Central memory CD8-positive, alpha-beta T cell (primary cell): ENCODE measurements at regions not wholly inside any gene's neighbourhood (a gene's known extent, or its start where the extent isn't known, plus 50 kb on each side); places are given as distances from the start of the nearest gene placed in this dataset.

Experiments
- ATAC-seq: fragments of 150-1000 bp; cut with Tn5 transposase; replicated peaks from 2 replicates; pipeline ENCODE4 v1.10.0; 2022; ENCODE audit warnings: mild to moderate bottlenecking, moderate FRiP score, moderate number of reproducible peaks; ENCODE audit not compliant: poor library complexity, severe bottlenecking; ENCODE audit errors: extremely low read depth
- DNase-seq, 2 donors: peaks; one replicate each; pipeline ENCODE4 v3.0.0; 2021; ENCODE audit warnings: low spot score in 2 of 2
- H3K27ac Mint-ChIP-seq: one replicate; pipeline ENCODE4 v1.8.0; 2022; ENCODE audit warnings: low read depth, mild to moderate bottlenecking, moderate library complexity, mixed read lengths
- H3K27me3 Mint-ChIP-seq: one replicate; pipeline ENCODE4 v1.8.0; 2022; ENCODE audit warnings: mixed read lengths
- H3K36me3 Mint-ChIP-seq: one replicate; pipeline ENCODE4 v1.8.0; 2022; ENCODE audit warnings: mild to moderate bottlenecking, moderate library complexity, mixed read lengths; ENCODE audit not compliant: insufficient read depth
- H3K4me1 Mint-ChIP-seq: one replicate; pipeline ENCODE4 v1.8.0; 2022; ENCODE audit warnings: mixed read lengths
- H3K4me3 Mint-ChIP-seq: one replicate; pipeline ENCODE4 v1.8.0; 2022; ENCODE audit warnings: mild to moderate bottlenecking, moderate library complexity, mixed read lengths
- H3K9me3 Mint-ChIP-seq: one replicate; pipeline ENCODE4 v1.8.0; 2022; ENCODE audit warnings: mixed read lengths

DNA sequence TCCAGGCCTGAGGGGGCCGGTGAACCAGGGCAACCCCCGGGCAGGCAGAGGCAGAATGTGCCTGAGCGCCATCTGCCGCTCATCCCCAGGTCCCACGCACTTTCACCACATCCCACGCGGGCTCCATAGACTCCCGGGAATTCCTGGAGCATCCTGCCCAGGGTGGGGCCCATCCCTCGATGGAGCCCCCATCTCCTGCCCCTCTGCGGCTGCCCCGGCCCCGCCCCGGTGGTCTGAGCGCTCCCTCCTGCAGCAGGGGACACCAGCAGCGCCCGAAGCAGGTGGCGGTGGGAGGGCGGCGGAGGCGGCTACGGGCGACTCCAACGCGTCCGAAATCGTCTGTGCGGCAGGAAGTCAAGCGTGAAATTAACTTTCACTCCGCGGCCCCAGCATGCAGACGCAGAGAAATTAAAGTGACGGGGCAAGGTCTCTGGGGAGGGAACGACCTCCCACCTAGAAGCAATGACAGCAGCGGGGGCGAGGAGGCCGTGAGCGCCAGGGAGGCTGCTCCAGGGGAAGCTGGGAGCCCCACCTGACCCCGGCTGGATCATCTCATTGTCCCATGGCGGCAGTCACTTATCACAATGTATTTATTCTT is 122.2 kb downstream of the NCOR2 start:
- H3K27ac Mint-ChIP-seq, result no peak overlapping the region
- no peaks in the 10 kb centered on the region for H3K27me3 Mint-ChIP-seq
- H3K9me3 Mint-ChIP-seq, result no peaks in the 10 kb centered on the region
- peaks cover 22% of the 10 kb centered on the region for H3K36me3 Mint-ChIP-seq
- H3K4me1 Mint-ChIP-seq, result peaks cover 57% of the 10 kb centered on the region
- ATAC-seq (no peak), DNase-seq (no peak)
- H3K4me3 Mint-ChIP-seq, result no peak overlapping the region

GRCh38 chr12:124443931-124444712 is 123.3 kb downstream of the NCOR2 start:
- no peaks in the 10 kb centered on the region for H3K27me3 Mint-ChIP-seq
- H3K4me3 Mint-ChIP-seq, result no peak overlapping the region
- H3K4me1 Mint-ChIP-seq, result peaks cover 49% of the 10 kb centered on the region
- no peaks in the 10 kb centered on the region for H3K9me3 Mint-ChIP-seq
- H3K36me3 Mint-ChIP-seq, result peaks cover 22% of the 10 kb centered on the region
- ATAC-seq (no peak), DNase-seq (no peak)
- no peak overlapping the region for H3K27ac Mint-ChIP-seq

- Mint-ChIP-seq H3K4me3 (no peak overlapping the region), H3K27ac (no peak overlapping the region), H3K4me1 (peaks cover 42% of the 10 kb centered on the region), H3K36me3 (peaks cover 21% of the 10 kb centered on the region), H3K9me3 (no peaks in the 10 kb centered on the region), H3K27me3 (no peaks in the 10 kb centered on the region)
- ATAC-seq (no peak), DNase-seq (no peak)
Measured at GRCh38 chr12:124442772-124443445, 124.5 kb downstream of the NCOR2 start.

- Mint-ChIP-seq H3K27me3 (no peaks in the 10 kb centered on the region), H3K9me3 (no peaks in the 10 kb centered on the region), H3K4me3 (no peak overlapping the region), H3K27ac (no peak overlapping the region), H3K4me1 (peaks cover 42% of the 10 kb centered on the region), H3K36me3 (peaks cover 21% of the 10 kb centered on the region)
- DNase-seq (no peak), ATAC-seq (no peak)
Measured at GRCh38 chr12:124442281-124442680, 125.1 kb downstream of the NCOR2 start.

GRCh38 chr12:124441443-124442194 is 125.8 kb downstream of the NCOR2 start:
- no peak overlapping the region for H3K4me3 Mint-ChIP-seq
- peaks cover 42% of the 10 kb centered on the region for H3K4me1 Mint-ChIP-seq
- ATAC-seq (no peak), DNase-seq (no peak)
- no peaks in the 10 kb centered on the region for H3K27me3 Mint-ChIP-seq
- H3K36me3 Mint-ChIP-seq, result peaks cover 18% of the 10 kb centered on the region
- H3K9me3 Mint-ChIP-seq, result no peaks in the 10 kb centered on the region
- H3K27ac Mint-ChIP-seq, result no peak overlapping the region

GRCh38 chr12:124440841-124441381 is 126.5 kb downstream of the NCOR2 start:
- Mint-ChIP-seq H3K27me3 (no peaks in the 10 kb centered on the region), H3K36me3 (peaks cover 18% of the 10 kb centered on the region), H3K4me1 (peaks cover 41% of the 10 kb centered on the region), H3K27ac (no peak overlapping the region), H3K4me3 (no peak overlapping the region), H3K9me3 (no peaks in the 10 kb centered on the region)
- DNase-seq (no peak), ATAC-seq (no peak)

GRCh38 chr12:124440031-124440626 is 127.3 kb downstream of the NCOR2 start:
- Mint-ChIP-seq H3K27ac (no peak overlapping the region), H3K4me1 (peaks cover 45% of the 10 kb centered on the region), H3K9me3 (no peaks in the 10 kb centered on the region), H3K27me3 (no peaks in the 10 kb centered on the region), H3K4me3 (no peak overlapping the region), H3K36me3 (peaks cover 16% of the 10 kb centered on the region)
- ATAC-seq (no peak), DNase-seq (no peak)

GRCh38 chr12:124438437-124439056 is 128.9 kb downstream of the NCOR2 start:
- peaks cover 32% of the 10 kb centered on the region for H3K4me1 Mint-ChIP-seq
- no peak for DNase-seq
- no peak overlapping the region for H3K27ac Mint-ChIP-seq
- no peak for ATAC-seq
- H3K36me3 Mint-ChIP-seq, result peaks cover 11% of the 10 kb centered on the region
- no peak overlapping the region for H3K4me3 Mint-ChIP-seq
- H3K27me3 Mint-ChIP-seq, result no peaks in the 10 kb centered on the region
- no peaks in the 10 kb centered on the region for H3K9me3 Mint-ChIP-seq

- Mint-ChIP-seq H3K4me1 (peaks cover 31% of the 10 kb centered on the region), H3K9me3 (no peaks in the 10 kb centered on the region), H3K4me3 (no peak overlapping the region), H3K27me3 (no peaks in the 10 kb centered on the region), H3K27ac (no peak overlapping the region), H3K36me3 (peaks cover 9% of the 10 kb centered on the region)
- DNase-seq (no peak), ATAC-seq (peak; percentile 40)
Measured at GRCh38 chr12:124437617-124438436, 129.6 kb downstream of the NCOR2 start.

DNA sequence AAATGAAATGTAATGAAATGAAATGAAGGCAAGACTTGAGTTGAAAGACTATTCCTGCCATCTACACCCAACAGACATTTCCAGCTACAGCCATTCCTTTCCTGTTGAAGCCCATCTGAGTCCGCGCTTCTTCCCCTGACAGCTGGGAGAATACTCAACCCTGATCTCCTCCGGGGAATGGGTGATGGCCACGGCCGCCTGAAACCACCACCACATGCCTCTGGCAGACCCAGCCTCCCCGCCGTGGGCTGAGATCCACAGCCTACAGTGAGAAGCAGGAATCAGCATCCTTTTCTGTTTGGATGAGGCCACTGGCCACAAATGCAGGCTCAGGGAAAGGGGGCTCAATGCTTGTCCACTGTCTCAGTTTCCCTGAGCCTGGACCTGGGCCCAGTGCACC is 130.3 kb downstream of the NCOR2 start:
- no peak for ATAC-seq
- H3K27ac Mint-ChIP-seq, result no peak overlapping the region

DNA sequence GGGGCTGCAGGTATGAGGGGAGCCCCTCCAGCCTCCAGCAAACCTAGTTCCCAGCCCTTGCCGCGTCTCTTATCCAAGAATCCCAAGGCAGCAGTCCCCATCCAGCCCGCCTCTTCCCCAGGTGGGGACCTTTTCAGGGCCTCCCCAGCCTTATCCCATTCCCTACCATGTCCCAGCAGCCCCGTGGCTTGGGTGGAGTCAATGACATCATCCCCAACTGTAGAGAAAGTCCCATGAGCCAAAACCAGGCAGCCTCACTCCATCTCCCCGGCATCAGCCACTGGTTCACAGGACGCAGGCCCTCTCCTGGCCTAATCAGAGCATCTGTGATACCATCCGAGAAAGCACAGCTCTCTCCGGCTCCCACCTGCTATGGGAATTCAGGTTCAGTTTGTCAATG is 131.0 kb downstream of the NCOR2 start:
- Mint-ChIP-seq H3K27ac (peak overlapping the region; percentile 52), H3K4me1 (peaks cover 31% of the 10 kb centered on the region), H3K36me3 (peaks cover 5% of the 10 kb centered on the region), H3K27me3 (no peaks in the 10 kb centered on the region), H3K9me3 (no peaks in the 10 kb centered on the region), H3K4me3 (no peak overlapping the region)
- no peak for ATAC-seq
- no peak for DNase-seq

More for the DNA sequence above, 130.3 kb downstream of the NCOR2 start:
- Mint-ChIP-seq H3K27me3 (no peaks in the 10 kb centered on the region), H3K9me3 (no peaks in the 10 kb centered on the region), H3K4me1 (peaks cover 29% of the 10 kb centered on the region), H3K4me3 (no peak overlapping the region), H3K36me3 (peaks cover 5% of the 10 kb centered on the region)
- no peak for DNase-seq
